GM12874 (cell line): ENCODE measurements at regions not wholly inside any gene's neighbourhood (a gene's known extent, or its start where the extent isn't known, plus 50 kb on each side); places are given as distances from the start of the nearest gene placed in this dataset.

Source experiments
- TF ChIP-seq, protein P1 (sequence below): IDR thresholded peaks from 2 replicates; pipeline ENCODE4 v1.5.1; 2011; ENCODE audit warnings: low read depth, mild to moderate bottlenecking, control low read depth, low read length, moderate library complexity; ENCODE audit not compliant: insufficient read depth

DNA sequence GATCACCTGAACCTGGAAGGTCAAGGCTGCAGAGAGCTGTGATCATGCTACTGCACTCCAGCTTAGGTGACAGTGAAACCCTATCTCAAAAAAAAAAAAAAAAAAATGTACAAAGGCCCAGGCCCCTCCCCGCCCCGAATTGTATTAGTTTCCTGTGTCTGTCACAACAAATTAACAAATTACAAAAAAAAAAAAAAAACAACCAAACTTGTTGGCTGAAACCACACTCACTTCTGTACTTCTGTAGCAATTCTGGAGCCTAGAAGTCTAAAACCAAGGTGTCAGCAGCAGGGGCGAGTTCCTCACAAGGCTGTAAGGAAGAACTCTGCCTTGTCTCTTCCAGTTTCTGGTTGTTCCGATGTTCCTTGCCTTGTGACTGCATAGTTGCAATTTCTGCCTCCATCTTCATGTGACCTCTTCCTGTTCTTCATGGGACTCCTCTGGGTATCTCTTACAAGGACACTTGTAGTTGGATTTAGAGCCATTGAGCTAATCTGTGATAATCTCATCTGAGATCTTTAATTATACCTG lies 100.8 kb upstream of the ZSWIM2 start:
- TF ChIP-seq, protein P1, sequence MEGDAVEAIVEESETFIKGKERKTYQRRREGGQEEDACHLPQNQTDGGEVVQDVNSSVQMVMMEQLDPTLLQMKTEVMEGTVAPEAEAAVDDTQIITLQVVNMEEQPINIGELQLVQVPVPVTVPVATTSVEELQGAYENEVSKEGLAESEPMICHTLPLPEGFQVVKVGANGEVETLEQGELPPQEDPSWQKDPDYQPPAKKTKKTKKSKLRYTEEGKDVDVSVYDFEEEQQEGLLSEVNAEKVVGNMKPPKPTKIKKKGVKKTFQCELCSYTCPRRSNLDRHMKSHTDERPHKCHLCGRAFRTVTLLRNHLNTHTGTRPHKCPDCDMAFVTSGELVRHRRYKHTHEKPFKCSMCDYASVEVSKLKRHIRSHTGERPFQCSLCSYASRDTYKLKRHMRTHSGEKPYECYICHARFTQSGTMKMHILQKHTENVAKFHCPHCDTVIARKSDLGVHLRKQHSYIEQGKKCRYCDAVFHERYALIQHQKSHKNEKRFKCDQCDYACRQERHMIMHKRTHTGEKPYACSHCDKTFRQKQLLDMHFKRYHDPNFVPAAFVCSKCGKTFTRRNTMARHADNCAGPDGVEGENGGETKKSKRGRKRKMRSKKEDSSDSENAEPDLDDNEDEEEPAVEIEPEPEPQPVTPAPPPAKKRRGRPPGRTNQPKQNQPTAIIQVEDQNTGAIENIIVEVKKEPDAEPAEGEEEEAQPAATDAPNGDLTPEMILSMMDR, result no peak

DNA sequence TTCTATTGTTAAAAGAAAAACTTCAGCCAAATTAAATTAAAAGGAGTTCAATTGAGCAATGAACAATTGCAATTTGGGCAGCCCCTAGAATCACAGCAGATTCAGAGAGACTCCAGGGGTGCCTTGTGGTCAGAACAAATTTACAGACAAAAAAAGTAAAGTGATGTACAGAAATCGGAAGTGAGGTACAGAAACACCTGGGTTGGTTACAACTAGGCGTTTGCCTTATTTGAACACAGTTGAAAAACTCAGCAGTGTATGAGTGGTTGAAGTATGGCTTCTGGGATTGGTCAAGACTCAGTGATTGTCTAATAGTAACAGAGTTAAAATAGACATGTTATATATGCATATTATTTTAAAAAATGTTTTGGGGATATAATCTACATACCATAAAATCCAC lies 98.5 kb upstream of the ZSWIM2 start:
- TF ChIP-seq, protein P1, result no peak

DNA sequence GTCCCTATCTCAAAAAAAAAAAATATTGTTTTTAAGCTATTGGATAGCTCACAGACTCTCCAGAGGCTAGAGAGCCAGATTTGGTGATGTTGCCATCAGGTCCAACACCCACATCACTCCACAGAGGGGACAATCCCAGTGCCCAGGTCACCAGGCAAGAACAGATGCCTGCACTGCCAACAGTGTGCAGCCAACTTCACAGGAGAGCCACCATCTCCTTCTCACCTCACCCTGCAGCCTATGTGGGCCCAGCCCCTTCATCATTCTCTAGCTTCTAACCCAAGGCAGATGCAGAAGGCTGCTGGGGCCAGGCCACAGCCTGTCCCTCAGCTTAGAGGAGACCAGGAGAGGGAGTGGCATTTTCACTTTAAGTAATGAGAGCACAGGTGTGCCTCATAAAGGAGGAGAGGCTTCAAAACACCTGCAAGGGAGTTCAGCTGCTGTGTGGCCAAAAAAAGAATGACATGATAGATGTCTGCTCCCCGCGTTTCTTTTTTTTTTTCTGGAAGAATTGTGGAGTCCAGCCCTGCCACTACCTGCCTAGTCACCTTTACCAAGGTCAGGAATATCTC lies 98.0 kb upstream of the ZSWIM2 start:
- TF ChIP-seq, protein P1, result no peak

DNA sequence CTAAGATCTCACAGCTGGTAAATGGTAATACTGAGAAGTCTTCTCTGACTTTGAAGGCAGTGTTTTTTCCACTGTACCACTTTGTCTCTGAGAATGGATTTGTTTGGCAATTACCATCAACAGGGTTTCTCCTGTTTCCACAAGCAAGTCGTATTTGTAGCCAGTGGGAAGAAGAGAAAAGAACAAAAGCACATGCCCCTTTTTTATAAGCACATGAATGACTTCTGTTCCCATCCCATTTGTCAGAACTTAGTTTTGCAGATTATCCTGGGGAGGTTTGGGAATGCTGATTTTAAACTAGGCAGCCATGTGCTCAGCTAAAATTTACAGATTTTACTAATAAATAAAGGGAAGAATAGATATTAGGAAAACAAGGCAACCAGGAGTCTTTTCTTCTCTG lies 92.9 kb upstream of the ZSWIM2 start:
- TF ChIP-seq, protein P1, result no peak

DNA sequence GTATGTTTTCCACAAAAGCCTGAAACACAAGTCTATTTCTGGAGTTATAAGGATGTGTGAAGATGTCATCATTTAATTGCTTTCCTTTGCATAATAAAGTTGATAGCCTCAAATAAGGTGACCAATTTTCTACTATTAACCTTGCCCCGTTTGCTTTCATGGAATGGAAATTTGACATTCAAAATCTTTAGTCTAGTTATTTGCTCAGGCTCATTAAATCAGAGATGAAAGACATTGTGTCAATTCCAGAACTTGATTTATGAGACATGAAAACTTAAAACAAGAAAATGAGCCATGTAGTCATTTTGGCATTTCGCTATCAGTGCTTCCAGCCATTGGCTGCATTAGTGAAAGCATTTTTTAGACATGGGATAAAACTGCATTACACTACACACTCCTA lies 91.5 kb upstream of the ZSWIM2 start:
- TF ChIP-seq, protein P1, result no peak

DNA sequence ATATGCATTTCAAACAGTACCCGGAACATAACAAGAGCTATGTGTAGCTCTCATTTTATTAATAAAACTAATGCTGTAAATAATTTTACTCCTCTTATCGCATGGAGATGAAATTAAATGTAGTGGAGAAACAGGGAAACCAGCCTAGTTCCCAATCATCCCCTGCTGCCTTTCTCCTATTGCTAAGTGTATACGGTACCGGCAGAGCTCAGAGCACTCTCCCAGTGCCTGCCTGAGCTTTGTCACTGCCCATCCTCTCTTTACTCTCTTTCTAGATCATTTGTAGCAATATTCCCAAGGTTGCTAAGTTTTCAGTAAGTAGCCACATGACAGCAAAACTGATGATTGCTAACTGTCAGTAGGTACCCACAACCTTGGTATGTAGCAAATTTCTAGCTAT lies 85.5 kb upstream of the ZSWIM2 start:
- TF ChIP-seq, protein P1, result no peak

DNA sequence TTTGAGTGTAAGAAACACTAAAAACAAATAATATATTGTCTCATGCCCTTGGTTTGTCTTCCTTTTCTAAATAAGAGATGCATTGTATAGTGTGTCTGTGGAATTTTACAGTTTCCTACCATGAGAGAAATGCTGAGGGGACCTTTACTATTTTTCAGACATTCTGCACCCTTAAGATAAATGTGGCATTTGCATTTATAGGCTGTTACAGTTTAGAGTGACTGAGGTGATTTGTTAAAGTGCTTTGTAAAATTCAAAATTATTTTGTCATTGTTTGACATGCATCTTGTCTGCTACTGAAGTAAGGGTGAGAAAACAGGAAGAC lies 78.9 kb upstream of the ZSWIM2 start:
- TF ChIP-seq, protein P1, result no peak
